RWPE1 (cell line): ENCODE measurements at regions not wholly inside any gene's neighbourhood (a gene's known extent, or its start where the extent isn't known, plus 50 kb on each side); places are given as distances from the start of the nearest gene placed in this dataset.
A peak's percentile ranks its signal among the peaks of the same experiment; 100 is the strongest.

Experiments
- CTCF ChIA-PET: fragments of 350-600 bp; sonication (Branson Sonifier 250); formaldehyde crosslinking; extraction: SDS; loops from one replicate; lab custom pipeline; 2021; lab: Yijun Ruan, JAX
- POLR2A ChIA-PET: fragments of 400-600 bp; formaldehyde crosslinking; extraction: SDS; loops from one replicate; lab custom pipeline; 2020; ENCODE audit warnings: antibody characterized with exemption; ENCODE audit not compliant: low non-redundant PET; lab: Yijun Ruan, JAX
- DNase-seq: peaks from one replicate; pipeline ENCODE4 v3.0.0; 2012; ENCODE audit warnings: low spot score
- H3K27ac ChIP-seq: fragments of 450-650 bp; 2 replicates; pipeline ENCODE4 v1.5.1; 2017
- TF ChIP-seq, protein P1 (sequence below): fragments of 450-650 bp; conservative IDR thresholded peaks from 2 replicates; pipeline ENCODE4 v1.5.1; 2017; ENCODE audit warnings: low read depth, mild to moderate bottlenecking

DNA sequence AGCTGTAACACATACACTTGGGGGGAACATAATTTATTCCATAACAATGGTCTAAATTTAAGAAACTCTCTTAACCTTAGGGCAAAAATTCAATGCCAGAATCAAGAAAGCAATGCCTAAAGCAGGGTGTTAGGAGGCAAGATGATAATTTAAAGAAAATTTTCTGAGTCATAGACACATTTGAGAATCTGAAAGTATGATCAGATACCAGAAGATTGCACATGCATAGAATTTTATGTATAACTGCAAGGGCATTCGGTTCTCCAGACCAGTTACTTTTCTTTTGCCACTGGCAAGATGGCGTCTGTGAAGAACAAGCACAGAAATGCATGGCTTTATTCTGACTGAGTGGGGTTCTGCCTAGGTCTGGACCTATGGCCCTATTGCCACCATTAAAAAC, 64.4 kb upstream of the IPO9 start:
- CTCF ChIA-PET, result no interaction called here
- DNase-seq, result no peak
- POLR2A ChIA-PET, result no interaction called here

DNA sequence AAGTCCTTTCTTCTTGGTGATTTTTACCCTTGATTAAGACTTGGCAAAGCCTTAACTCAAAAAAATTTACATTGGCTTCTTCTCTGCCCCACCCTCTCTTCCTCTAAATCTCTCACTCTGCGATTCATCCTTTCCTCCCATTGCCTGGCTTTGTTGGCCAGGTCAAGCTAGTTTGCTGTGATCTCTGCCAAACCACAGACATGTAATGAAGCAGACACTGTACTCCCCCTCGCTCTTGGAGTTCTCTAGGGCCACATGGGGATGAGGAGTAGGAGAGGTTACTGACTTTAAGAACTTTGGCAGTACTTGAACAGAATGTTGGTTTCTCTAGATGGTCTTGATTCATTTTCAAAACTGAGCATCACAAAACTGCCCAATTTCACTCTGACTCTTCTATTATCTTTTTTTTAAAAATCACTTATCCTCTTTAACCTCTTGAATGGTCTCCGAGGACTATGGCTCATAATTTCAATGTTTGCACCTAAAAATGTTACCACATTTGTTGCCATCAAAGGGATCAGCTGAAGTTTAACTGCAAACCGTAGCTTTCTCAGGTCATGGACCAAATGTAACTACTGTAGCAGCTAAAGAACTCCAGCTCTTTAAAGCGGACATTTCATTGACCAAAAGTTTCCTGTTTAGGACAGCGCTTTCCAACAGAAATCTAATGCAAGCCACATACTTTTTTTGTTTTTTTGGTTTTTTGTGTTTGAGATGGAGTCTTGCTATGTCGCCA, 62.7 kb upstream of the IPO9 start:
- H3K27ac ChIP-seq, result peak overlapping the region; percentile 42; the same call in 1 of the 2 replicates
- ChIA-PET POLR2A (no interaction called here), CTCF (interaction anchor here (0.5 to 1.3 kb wide), 4 partner anchors 27 to 56 kb away, joined by 4 to 7 read pairs (median 4); no protein-coding TSS in a partner anchor)
- TF ChIP-seq, protein P1, sequence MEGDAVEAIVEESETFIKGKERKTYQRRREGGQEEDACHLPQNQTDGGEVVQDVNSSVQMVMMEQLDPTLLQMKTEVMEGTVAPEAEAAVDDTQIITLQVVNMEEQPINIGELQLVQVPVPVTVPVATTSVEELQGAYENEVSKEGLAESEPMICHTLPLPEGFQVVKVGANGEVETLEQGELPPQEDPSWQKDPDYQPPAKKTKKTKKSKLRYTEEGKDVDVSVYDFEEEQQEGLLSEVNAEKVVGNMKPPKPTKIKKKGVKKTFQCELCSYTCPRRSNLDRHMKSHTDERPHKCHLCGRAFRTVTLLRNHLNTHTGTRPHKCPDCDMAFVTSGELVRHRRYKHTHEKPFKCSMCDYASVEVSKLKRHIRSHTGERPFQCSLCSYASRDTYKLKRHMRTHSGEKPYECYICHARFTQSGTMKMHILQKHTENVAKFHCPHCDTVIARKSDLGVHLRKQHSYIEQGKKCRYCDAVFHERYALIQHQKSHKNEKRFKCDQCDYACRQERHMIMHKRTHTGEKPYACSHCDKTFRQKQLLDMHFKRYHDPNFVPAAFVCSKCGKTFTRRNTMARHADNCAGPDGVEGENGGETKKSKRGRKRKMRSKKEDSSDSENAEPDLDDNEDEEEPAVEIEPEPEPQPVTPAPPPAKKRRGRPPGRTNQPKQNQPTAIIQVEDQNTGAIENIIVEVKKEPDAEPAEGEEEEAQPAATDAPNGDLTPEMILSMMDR, result no peak
- peak; percentile 41 for DNase-seq

More for the DNA sequence above, 64.4 kb upstream of the IPO9 start:
- H3K27ac ChIP-seq, result no peak overlapping the region
- TF ChIP-seq, protein P1, result no peak

DNA sequence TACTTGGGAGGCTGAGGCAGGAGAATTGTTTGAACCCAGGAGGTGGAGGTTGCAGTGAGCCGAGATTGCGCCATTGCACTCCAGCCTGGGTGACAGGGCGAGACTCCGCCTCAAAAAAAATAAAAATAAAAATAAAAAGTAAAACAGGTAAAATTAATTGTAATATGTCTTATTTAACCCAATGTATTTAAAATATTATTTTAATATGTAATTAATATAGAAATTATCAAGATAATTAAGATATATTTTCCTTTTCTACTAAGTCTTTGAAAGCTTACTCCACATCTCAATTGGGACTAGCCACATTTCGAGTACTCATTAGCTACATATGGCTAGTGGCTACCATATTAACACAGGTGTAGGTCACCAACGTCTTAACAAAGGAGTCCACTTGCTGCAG, 61.6 kb upstream of the IPO9 start:
- peak overlapping the region; percentile 42; the same call in 1 of the 2 replicates for H3K27ac ChIP-seq
- ChIA-PET POLR2A (no interaction called here), CTCF (no interaction called here)
- DNase-seq, result no peak
- TF ChIP-seq, protein P1, result no peak

DNA sequence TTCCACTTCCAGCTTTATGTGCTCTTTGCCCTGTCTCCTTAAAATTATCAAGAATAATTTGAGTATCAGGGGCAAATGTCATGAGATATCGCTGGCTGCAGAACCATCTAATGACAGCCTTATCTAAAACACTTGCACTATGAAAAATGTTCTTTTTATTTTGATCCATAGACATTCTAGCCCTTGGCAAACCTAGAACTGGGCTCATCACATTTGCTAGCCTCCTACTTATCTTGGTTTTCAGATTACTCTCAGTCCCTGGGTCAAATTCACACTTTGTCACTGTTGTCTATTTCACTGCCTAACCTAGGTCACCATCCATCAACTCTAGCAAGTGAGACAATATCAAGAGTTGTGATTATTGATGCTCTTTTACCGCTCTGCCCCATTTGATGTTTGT, 59.9 kb upstream of the IPO9 start:
- ChIA-PET POLR2A (no interaction called here), CTCF (interaction anchor here (0.7 to 1.6 kb wide), 3 partner anchors 16 to 47 kb away, joined by 3 to 6 read pairs (median 3); no protein-coding TSS in a partner anchor)
- no peak for DNase-seq
- TF ChIP-seq, protein P1, result no peak
- no peak overlapping the region for H3K27ac ChIP-seq

DNA sequence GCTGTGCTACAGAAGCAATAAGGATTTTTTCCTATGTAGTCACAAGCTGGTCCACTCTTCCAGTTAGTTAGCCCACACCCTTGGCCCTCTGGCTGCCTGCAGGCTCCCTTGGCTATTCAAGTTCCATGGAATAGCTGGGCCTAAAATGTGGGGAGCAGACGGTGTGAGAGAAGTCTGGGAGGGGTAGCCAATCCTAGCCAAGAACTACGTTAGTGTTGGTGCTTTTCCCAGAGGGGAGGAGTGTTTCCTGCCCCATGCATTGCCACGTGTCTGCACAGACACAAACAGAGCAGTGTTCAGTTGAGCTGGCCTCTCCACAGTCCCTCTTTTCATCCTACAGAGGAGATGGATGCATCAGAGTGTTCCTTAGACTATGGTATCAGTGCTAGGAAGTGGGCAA, 59.0 kb upstream of the IPO9 start:
- CTCF ChIA-PET, result interaction anchor here (0.6 to 1.6 kb wide), 4 partner anchors 23 to 1910 kb away, joined by 3 to 6 read pairs (median 6); no protein-coding TSS in a partner anchor
- POLR2A ChIA-PET, result no interaction called here

DNA sequence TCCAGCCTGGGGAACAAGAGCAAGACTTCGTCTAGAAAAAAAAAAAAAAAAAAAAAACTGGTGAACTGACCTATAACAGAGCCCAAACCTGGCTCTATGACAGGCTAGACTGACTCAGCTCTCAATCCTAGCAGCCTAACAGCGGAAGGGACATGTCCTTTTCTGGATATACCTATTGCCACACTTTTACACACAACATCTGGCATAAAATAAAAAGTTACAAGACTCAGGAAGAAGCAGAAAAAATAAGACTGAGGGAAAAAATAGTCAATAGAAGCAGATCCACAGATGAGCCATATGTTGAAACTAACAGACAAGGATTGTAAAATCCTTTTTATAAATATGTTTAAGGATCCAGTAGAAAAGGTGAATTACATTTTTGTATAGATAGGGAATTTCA, 57.5 kb upstream of the IPO9 start:
- TF ChIP-seq, protein P1, result no peak
- DNase-seq, result no peak
- H3K27ac ChIP-seq, result peak overlapping the region; percentile 38
- ChIA-PET CTCF (interaction anchor here (0.8 to 1.4 kb wide), 2 partner anchors 13 to 22 kb away, joined by 5 to 8 read pairs; no protein-coding TSS in a partner anchor), POLR2A (no interaction called here)

More for the DNA sequence above, 59.0 kb upstream of the IPO9 start:
- no peak for DNase-seq
- TF ChIP-seq, protein P1, result no peak
- H3K27ac ChIP-seq, result peak overlapping the region; percentile 67
